Upper lobe of right lung (tissue), 1 donor: ENCODE measurements at regions not wholly inside any gene's neighbourhood (a gene's known extent, or its start where the extent isn't known, plus 50 kb on each side); places are given as distances from the start of the nearest gene placed in this dataset.

Source experiments
- ATAC-seq: fragments of 200-7000 bp; cut with Tn5 transposase; one replicate; pipeline ENCODE4 v1.9.1; 2020; ENCODE audit warnings: mild to moderate bottlenecking, moderate library complexity
- DNase-seq: peaks from one replicate; pipeline ENCODE4 v3.0.0-alpha.2; 2020
- H3K27ac ChIP-seq: fragments of 200-600 bp; one replicate; pipeline ENCODE4 v1.8.0; 2022
- H3K27me3 ChIP-seq: fragments of 200-600 bp; one replicate; pipeline ENCODE4 v1.8.0; 2022; ENCODE audit warnings: mild to moderate bottlenecking
- H3K36me3 ChIP-seq: fragments of 200-600 bp; one replicate; pipeline ENCODE4 v1.8.0; 2022
- H3K4me1 ChIP-seq: fragments of 200-600 bp; one replicate; pipeline ENCODE4 v1.8.0; 2022
- H3K4me3 ChIP-seq: fragments of 200-600 bp; one replicate; pipeline ENCODE4 v1.8.0; 2022; ENCODE audit warnings: mild to moderate bottlenecking
- H3K9me3 ChIP-seq: fragments of 200-600 bp; one replicate; pipeline ENCODE4 v1.8.0; 2022
- intact Hi-C: fragments of 100-400 bp; cut with DNase I; formaldehyde crosslinking; loops from one replicate; pipeline ENCODE4 v1.11.0; 2022
- TF ChIP-seq, protein P1 (sequence below): fragments of 200-600 bp; IDR thresholded peaks from one replicate; pipeline ENCODE4 v1.8.0; 2022; ENCODE audit warnings: antibody characterized with exemption
- donor health status: DM: no; HTN: yes; CAD: no; lungs with severe emphysema.

DNA sequence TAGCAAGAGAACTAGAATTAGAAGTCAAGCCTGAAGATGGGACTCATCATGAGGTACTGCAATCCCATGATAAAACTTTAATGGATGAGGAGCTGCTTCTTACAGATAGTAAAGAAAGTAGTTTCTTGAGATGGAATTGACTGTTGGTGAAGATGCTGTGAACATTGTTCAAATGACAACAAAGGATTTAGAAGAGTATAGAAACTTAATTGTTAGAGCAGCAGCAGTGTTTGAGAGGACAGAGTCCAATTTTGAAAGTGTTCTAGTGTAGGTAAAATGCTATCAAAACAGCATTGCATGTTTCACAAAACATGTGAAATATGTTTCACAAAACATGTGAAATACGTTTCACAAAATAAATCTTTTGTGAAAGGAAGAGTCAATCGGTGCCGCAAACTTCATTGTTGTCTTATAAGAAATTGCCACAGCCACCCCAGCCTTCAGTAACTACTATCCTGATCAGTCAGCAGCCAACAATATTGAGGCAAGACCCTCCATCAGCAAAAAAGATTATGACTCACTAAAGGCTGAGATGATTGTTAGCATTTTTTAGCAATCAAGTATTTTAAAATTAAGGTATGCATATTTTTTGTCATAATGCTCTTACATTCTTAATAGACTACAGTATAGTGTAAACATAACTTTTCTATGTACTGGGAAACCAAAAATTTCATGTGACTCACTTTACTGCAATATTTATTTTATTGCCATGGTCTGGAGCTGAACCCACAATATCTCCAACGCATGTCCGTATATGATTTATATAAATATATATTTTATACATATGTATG is 173.4 kb upstream of the BMP4 start:
- Histone ChIP-seq H3K27ac (no peak overlapping the region), H3K4me3 (no peak overlapping the region), H3K27me3 (no peaks in the 10 kb centered on the region), H3K9me3 (no peaks in the 10 kb centered on the region), H3K36me3 (no peaks in the 10 kb centered on the region), H3K4me1 (no peaks in the 10 kb centered on the region)
- intact Hi-C loops, result no loop called here
- DNase-seq, result no peak
- TF ChIP-seq, protein P1, sequence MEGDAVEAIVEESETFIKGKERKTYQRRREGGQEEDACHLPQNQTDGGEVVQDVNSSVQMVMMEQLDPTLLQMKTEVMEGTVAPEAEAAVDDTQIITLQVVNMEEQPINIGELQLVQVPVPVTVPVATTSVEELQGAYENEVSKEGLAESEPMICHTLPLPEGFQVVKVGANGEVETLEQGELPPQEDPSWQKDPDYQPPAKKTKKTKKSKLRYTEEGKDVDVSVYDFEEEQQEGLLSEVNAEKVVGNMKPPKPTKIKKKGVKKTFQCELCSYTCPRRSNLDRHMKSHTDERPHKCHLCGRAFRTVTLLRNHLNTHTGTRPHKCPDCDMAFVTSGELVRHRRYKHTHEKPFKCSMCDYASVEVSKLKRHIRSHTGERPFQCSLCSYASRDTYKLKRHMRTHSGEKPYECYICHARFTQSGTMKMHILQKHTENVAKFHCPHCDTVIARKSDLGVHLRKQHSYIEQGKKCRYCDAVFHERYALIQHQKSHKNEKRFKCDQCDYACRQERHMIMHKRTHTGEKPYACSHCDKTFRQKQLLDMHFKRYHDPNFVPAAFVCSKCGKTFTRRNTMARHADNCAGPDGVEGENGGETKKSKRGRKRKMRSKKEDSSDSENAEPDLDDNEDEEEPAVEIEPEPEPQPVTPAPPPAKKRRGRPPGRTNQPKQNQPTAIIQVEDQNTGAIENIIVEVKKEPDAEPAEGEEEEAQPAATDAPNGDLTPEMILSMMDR, result no peak
- no peak for ATAC-seq

DNA sequence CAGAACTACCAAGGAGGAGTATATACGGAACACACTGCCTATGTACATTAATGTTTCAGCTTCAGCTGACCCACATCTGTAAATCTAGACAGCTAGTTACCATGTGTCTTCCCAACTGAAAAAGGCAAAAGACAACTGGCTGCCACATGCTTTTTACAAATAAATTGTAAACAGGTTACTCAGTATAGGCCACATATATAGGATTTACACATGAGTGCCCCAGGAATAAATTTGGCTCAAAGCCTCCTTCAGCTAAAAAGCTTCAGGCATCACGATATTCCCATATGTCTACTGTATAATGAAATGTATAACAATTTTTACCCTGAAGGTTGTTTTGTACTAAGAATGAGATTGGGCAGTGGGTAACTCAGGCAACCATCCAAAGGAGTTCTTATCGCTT is 175.9 kb upstream of the BMP4 start:
- DNase-seq (no peak), ATAC-seq (no peak)
- intact Hi-C loops, result no loop called here
- TF ChIP-seq, protein P1, result no peak
- Histone ChIP-seq H3K4me3 (no peak overlapping the region), H3K9me3 (no peaks in the 10 kb centered on the region), H3K27me3 (no peaks in the 10 kb centered on the region), H3K4me1 (no peaks in the 10 kb centered on the region), H3K36me3 (no peaks in the 10 kb centered on the region), H3K27ac (no peak overlapping the region)

DNA sequence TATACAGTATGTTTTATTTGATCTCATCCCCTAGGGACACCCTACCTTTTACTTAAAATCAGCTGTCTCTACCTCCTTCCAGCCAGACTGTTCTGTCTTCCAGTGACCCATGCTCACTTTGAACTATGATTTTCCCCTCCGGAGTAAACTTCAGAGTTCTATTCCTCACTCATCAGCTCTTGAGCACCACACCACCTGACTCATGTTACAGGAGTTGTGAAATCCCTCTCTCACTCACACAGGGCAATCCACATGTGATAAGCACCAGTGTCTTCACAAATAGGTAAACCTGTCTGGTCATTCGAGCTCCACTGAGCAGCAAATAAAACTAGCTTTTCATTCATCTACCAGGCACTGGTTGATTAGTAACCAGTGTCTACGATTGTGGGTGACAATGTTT is 177.3 kb upstream of the BMP4 start:
- DNase-seq, result no peak
- intact Hi-C loops, result no loop called here
- peak; percentile 84 for ATAC-seq

DNA sequence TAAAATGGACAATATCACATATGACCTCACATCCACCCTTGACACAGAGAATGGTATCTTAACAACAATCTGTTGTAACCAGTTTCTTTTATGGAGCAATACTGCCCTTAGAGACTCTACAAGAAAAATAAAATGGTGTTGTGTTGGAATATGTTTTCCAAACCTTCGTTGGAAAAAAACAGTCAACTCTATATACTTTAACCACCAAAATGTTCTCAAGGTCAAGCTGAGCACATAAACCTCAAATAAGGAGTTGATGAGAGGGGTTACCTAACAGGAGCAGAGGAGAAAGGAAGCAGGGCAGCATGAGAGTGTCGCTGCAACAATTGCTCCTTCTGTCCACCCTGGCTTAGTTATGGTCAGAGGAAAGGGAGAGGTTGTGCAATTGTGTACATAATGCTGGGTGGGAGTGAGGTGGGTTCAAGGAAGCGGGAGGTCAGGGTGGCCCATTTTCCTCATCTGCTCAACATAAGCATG is 179.2 kb upstream of the BMP4 start:
- intact Hi-C loops, result no loop called here
- TF ChIP-seq, protein P1, result no peak
- no peak overlapping the region for H3K4me3 ChIP-seq
- no peaks in the 10 kb centered on the region for H3K27me3 ChIP-seq
- ATAC-seq (no peak), DNase-seq (no peak)
- no peaks in the 10 kb centered on the region for H3K9me3 ChIP-seq
- no peak overlapping the region for H3K27ac ChIP-seq
- H3K36me3 ChIP-seq, result no peaks in the 10 kb centered on the region
- no peaks in the 10 kb centered on the region for H3K4me1 ChIP-seq

More for the DNA sequence above, 177.3 kb upstream of the BMP4 start:
- no peaks in the 10 kb centered on the region for H3K36me3 ChIP-seq
- no peak overlapping the region for H3K4me3 ChIP-seq
- no peak overlapping the region for H3K27ac ChIP-seq
- TF ChIP-seq, protein P1, result no peak
- no peaks in the 10 kb centered on the region for H3K4me1 ChIP-seq
- no peaks in the 10 kb centered on the region for H3K27me3 ChIP-seq
- no peaks in the 10 kb centered on the region for H3K9me3 ChIP-seq

DNA sequence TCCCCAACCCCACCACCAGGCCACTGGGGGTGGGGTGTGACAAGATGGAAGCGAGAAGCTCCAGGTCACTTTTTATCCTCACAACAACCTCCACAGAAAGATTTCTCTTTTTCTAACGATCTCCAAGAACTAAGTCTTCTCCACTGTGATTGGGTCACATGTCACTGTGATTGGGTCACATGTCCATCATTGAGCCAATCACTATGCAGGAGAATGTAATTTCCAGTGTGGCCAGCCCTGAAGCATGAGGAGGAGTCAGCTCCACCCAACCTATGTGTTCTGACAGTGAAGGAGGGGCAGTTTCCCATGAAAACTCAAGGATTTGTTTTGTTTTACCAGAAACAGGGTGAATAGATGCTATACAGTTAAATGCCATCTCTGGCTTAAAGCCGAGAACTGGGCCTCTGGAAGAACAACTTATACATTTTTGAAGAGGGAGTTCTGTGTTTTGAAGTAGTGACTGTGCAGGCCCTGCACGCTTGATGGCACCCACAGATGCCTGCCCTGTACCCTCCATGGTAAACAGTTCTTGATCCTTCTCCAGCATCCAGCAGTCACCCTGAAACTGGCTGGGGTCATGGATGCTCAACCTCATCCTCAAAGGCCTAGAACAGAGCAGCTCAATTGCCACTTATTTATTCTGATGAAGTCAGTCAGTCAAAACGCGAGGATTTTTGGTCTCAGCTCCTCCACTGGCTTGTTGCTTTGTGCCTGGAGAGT is 180.4 kb upstream of the BMP4 start:
- H3K4me3 ChIP-seq, result no peak overlapping the region
- no peaks in the 10 kb centered on the region for H3K9me3 ChIP-seq
- intact Hi-C loops, result no loop called here
- DNase-seq, result no peak
- no peaks in the 10 kb centered on the region for H3K27me3 ChIP-seq
- ATAC-seq, result no peak
- TF ChIP-seq, protein P1, result no peak
- H3K27ac ChIP-seq, result no peak overlapping the region
- H3K36me3 ChIP-seq, result no peaks in the 10 kb centered on the region
- H3K4me1 ChIP-seq, result no peaks in the 10 kb centered on the region
